NB4 (cell line): ENCODE measurements at regions not wholly inside any gene's neighbourhood (a gene's known extent, or its start where the extent isn't known, plus 50 kb on each side); places are given as distances from the start of the nearest gene placed in this dataset.
A peak's percentile ranks its signal among the peaks of the same experiment; 100 is the strongest.

Source experiments
- DNase-seq: peaks from one replicate; pipeline ENCODE4 v3.0.0; 2010; ENCODE audit warnings: low read depth
- H3K4me3 ChIP-seq: one replicate; pipeline ENCODE4 v1.5.1; 2011; ENCODE audit warnings: mild to moderate bottlenecking, low read depth, low read length, moderate library complexity
- CTCF ChIP-seq: IDR thresholded peaks from one replicate; pipeline ENCODE4 v1.5.1; 2012; ENCODE audit warnings: low read depth, low read length
- MAX ChIP-seq: IDR thresholded peaks from 2 replicates; pipeline ENCODE4 v1.6.1; 2011; ENCODE audit warnings: low read depth, low read length
- MYC ChIP-seq: IDR thresholded peaks from 2 replicates; pipeline ENCODE4 v1.6.1; 2011; ENCODE audit warnings: low read depth, low read length
- POLR2A ChIP-seq: IDR thresholded peaks from 2 replicates; pipeline ENCODE4 v1.6.1; 2011; ENCODE audit warnings: mild to moderate bottlenecking; ENCODE audit not compliant: insufficient read length; ENCODE audit errors: extremely low read depth

- no peak overlapping the region for H3K4me3 ChIP-seq
- no peak for DNase-seq
- TF ChIP-seq MAX: no peak
- no peak for TF ChIP-seq MYC
- no peak for TF ChIP-seq CTCF
- TF ChIP-seq POLR2A: no peak
These were observed 141.0 kb downstream of the PTPN11 start for GRCh38 chr12:112559784-112560183.

- TF ChIP-seq MAX (no peak), POLR2A (no peak), CTCF (peak; percentile 27), MYC (no peak)
- DNase-seq: no peak
- H3K4me3 ChIP-seq: no peak overlapping the region
These were observed 145.5 kb downstream of the PTPN11 start for GRCh38 chr12:112564160-112564784.

- no peak for DNase-seq
These were observed 149.9 kb downstream of the PTPN11 start for GRCh38 chr12:112568641-112569040.

GRCh38 chr12:112570096-112570495 is 151.3 kb downstream of the PTPN11 start:
- TF ChIP-seq CTCF (no peak), POLR2A (no peak), MAX (no peak)
- no peak for DNase-seq
- no peak overlapping the region for H3K4me3 ChIP-seq

More at GRCh38 chr12:112568641-112569040, 149.9 kb downstream of the PTPN11 start:
- H3K4me3 ChIP-seq: no peak overlapping the region
- TF ChIP-seq CTCF (no peak), MYC (no peak), POLR2A (no peak), MAX (no peak)

GRCh38 chr12:112573141-112573540 is 154.4 kb downstream of the PTPN11 start:
- no peak for DNase-seq
- TF ChIP-seq CTCF: no peak
- TF ChIP-seq MYC: no peak
- no peak for TF ChIP-seq POLR2A
- no peak for TF ChIP-seq MAX
- H3K4me3 ChIP-seq: no peak overlapping the region

- no peak overlapping the region for H3K4me3 ChIP-seq
- DNase-seq: no peak
- TF ChIP-seq MAX: no peak
- no peak for TF ChIP-seq CTCF
- TF ChIP-seq POLR2A: no peak
- TF ChIP-seq MYC: no peak
These were observed 156.3 kb downstream of the PTPN11 start for GRCh38 chr12:112574896-112575558.
